ENCODE measurements at regions not wholly inside any gene's neighbourhood (a gene's known extent, or its start where the extent isn't known, plus 50 kb on each side); places are given as distances from the start of the nearest gene placed in this dataset.
"Not testable (repeated sequence)": the region's sequence is repeated elsewhere in the genome, so short reads cannot be mapped to it uniquely, and the experiment has no call there.

GRCh38 chr5:143646961-143647360, 165.0 kb upstream of the HMHB1 start:
- Mint-ChIP-seq H3K4me1 (no peaks in the 10 kb centered on the region), H3K9me3 (no peaks in the 10 kb centered on the region), H3K27me3 (no peaks in the 10 kb centered on the region), H3K27ac (no peak overlapping the region), H3K4me3 (no peak overlapping the region), H3K36me3 (no peaks in the 10 kb centered on the region)
- ATAC-seq = no peak

DNA sequence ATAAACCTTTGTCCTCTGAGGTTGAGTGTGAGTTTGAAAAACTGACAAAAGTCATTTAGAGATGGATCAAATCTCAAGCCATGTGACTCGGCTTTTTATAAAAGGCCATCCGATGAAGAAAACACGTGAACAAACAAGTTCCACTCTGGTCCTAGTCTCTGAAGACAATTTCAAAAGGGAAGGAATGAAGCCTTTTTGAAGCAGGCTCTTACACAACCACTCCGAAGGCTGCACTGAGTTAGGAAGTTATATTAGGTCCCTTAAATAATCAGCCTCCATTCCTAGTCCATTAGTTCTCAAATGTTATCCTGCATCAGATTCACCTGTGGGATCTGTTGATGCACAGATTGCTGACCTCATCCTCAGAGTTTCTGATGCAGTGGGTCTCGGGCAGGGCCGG, 166.6 kb upstream of the HMHB1 start:
- no peak for ATAC-seq
- no peaks in the 10 kb centered on the region for H3K4me1 Mint-ChIP-seq
- H3K36me3 Mint-ChIP-seq = no peaks in the 10 kb centered on the region

GRCh38 chr5:143644727-143645126, 167.2 kb upstream of the HMHB1 start:
- no peaks in the 10 kb centered on the region for H3K9me3 Mint-ChIP-seq
- no peaks in the 10 kb centered on the region for H3K27me3 Mint-ChIP-seq
- no peak overlapping the region for H3K4me3 Mint-ChIP-seq
- no peak for ATAC-seq
- H3K27ac Mint-ChIP-seq = no peak overlapping the region
- H3K36me3 Mint-ChIP-seq = no peaks in the 10 kb centered on the region
- H3K4me1 Mint-ChIP-seq = no peaks in the 10 kb centered on the region

More for the DNA sequence above, 166.6 kb upstream of the HMHB1 start:
- Mint-ChIP-seq H3K27ac (no peak overlapping the region), H3K9me3 (no peaks in the 10 kb centered on the region), H3K27me3 (no peaks in the 10 kb centered on the region), H3K4me3 (no peak overlapping the region)

GRCh38 chr5:143642791-143643190, 169.2 kb upstream of the HMHB1 start:
- H3K4me3 Mint-ChIP-seq = no peak overlapping the region

DNA sequence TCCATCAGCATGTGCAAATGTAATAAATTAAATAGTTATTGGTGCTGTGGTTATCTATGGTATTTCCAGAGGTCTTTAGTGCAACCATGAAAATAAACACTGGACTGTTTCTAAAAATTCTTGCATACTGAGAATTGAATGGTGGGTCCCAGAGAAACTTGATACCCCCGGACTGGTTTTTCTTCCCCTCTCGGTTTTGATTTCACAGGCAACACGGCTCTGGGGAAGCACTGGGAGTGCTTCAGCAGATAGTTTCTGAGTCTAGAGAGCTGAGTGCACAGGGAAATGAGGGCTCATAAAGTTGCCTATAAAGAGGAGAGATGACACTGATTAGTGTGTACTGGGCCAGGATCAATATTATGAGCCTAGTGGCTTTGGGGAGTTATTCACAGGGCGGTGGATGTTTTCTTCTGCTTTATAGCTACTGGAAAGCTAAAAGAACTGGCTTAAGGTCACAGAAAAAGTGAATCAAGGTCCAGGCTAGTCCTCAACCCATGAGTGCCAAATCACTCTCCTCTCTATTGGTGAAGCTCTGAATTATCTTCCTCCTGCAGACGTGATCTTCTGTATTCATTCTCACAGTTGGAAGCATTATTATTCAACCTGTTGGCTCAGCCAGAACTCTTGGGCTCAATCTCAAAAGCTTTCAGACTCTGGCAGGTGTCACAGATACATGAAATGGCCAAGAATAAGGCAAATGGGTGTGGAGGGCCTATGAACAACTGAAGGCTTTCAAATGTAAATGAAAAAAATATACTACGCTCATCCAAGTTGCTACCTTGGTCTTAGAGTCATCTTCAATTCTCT, 170.2 kb upstream of the HMHB1 start:
- Mint-ChIP-seq H3K4me3 (no peak overlapping the region), H3K27me3 (no peaks in the 10 kb centered on the region), H3K4me1 (no peaks in the 10 kb centered on the region), H3K36me3 (no peaks in the 10 kb centered on the region), H3K27ac (no peak overlapping the region), H3K9me3 (no peaks in the 10 kb centered on the region)
- no peak for ATAC-seq

More at GRCh38 chr5:143642791-143643190, 169.2 kb upstream of the HMHB1 start:
- Mint-ChIP-seq H3K27me3 (no peaks in the 10 kb centered on the region), H3K36me3 (no peaks in the 10 kb centered on the region), H3K4me1 (no peaks in the 10 kb centered on the region), H3K27ac (no peak overlapping the region), H3K9me3 (no peaks in the 10 kb centered on the region)
- no peak for ATAC-seq

- Mint-ChIP-seq H3K36me3 (no peaks in the 10 kb centered on the region), H3K27ac (no peak overlapping the region), H3K4me3 (no peak overlapping the region), H3K4me1 (no peaks in the 10 kb centered on the region), H3K9me3 (no peaks in the 10 kb centered on the region), H3K27me3 (no peaks in the 10 kb centered on the region)
- ATAC-seq = no peak
Measured at GRCh38 chr5:143638654-143639053, 173.3 kb upstream of the HMHB1 start.

GRCh38 chr5:143636931-143637528, 174.9 kb upstream of the HMHB1 start:
- no peaks in the 10 kb centered on the region for H3K36me3 Mint-ChIP-seq
- H3K4me1 Mint-ChIP-seq = no peaks in the 10 kb centered on the region
- no peak overlapping the region for H3K27ac Mint-ChIP-seq
- no peak overlapping the region for H3K4me3 Mint-ChIP-seq
- no peaks in the 10 kb centered on the region for H3K9me3 Mint-ChIP-seq
- ATAC-seq = no peak
- H3K27me3 Mint-ChIP-seq = no peaks in the 10 kb centered on the region

GRCh38 chr5:143635888-143636287, 176.1 kb upstream of the HMHB1 start:
- H3K9me3 Mint-ChIP-seq = no peaks in the 10 kb centered on the region
- H3K4me3 Mint-ChIP-seq = no peak overlapping the region
- no peak for ATAC-seq
- H3K4me1 Mint-ChIP-seq = no peaks in the 10 kb centered on the region
- H3K36me3 Mint-ChIP-seq = no peaks in the 10 kb centered on the region
- no peak overlapping the region for H3K27ac Mint-ChIP-seq
- no peaks in the 10 kb centered on the region for H3K27me3 Mint-ChIP-seq

DNA sequence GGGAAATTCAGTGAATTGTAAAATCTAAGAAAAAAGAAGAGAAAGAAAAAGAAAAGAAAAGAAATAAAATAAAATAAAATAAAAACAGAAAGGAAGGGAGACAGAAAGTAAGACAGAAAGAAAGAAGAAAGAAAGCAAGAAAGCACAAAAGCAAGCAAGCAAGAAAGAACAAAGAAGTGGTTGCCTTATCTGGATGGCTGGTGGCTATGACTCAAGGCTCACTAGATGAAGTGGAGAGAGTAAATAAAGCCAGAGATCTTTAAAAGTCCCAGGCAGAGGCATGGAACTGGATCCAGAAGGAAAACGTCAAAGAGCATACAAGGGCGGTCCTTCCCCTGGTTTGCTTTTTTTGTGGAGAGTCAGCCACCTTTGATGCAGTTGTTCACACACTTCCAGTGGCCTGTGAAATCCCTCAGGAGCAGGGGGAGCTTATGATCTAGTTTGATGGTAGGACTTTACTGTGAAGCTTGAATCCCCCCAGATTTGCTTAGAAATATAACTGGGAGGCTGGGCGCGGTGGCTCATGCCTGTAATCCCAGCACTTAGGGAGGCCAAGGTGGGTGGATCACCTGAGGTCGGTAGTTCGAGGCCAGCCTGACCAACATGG, 176.7 kb upstream of the HMHB1 start:
- H3K36me3 Mint-ChIP-seq = no peaks in the 10 kb centered on the region

GRCh38 chr5:143634689-143635088, 177.3 kb upstream of the HMHB1 start:
- Mint-ChIP-seq H3K4me3 (no peak overlapping the region), H3K27ac (no peak overlapping the region), H3K4me1 (no peaks in the 10 kb centered on the region), H3K9me3 (no peaks in the 10 kb centered on the region), H3K27me3 (no peaks in the 10 kb centered on the region), H3K36me3 (no peaks in the 10 kb centered on the region)
- ATAC-seq = no peak

More for the DNA sequence above, 176.7 kb upstream of the HMHB1 start:
- Mint-ChIP-seq H3K27me3 (no peaks in the 10 kb centered on the region), H3K9me3 (no peaks in the 10 kb centered on the region), H3K4me1 (no peaks in the 10 kb centered on the region), H3K4me3 (no peak overlapping the region), H3K27ac (no peak overlapping the region)
- no peak for ATAC-seq

GRCh38 chr5:143629871-143630659, 181.9 kb upstream of the HMHB1 start:
- no peak for ATAC-seq

GRCh38 chr5:143625048-143625447, 186.9 kb upstream of the HMHB1 start:
- H3K27me3 Mint-ChIP-seq, H3K36me3 Mint-ChIP-seq, ATAC-seq, H3K4me3 Mint-ChIP-seq, H3K27ac Mint-ChIP-seq, H3K4me1 Mint-ChIP-seq, H3K9me3 Mint-ChIP-seq: not testable (repeated sequence)

More at GRCh38 chr5:143629871-143630659, 181.9 kb upstream of the HMHB1 start:
- Mint-ChIP-seq H3K4me1 (no peaks in the 10 kb centered on the region), H3K4me3 (no peak overlapping the region), H3K27ac (no peak overlapping the region), H3K27me3 (no peaks in the 10 kb centered on the region), H3K9me3 (peaks cover 4% of the 10 kb centered on the region), H3K36me3 (no peaks in the 10 kb centered on the region)

- H3K27me3 Mint-ChIP-seq = no peaks in the 10 kb centered on the region
- no peak overlapping the region for H3K4me3 Mint-ChIP-seq
- H3K27ac Mint-ChIP-seq = no peak overlapping the region
- no peak for ATAC-seq
- H3K4me1 Mint-ChIP-seq = no peaks in the 10 kb centered on the region
- peaks cover 4% of the 10 kb centered on the region for H3K9me3 Mint-ChIP-seq
- H3K36me3 Mint-ChIP-seq = no peaks in the 10 kb centered on the region
Measured at GRCh38 chr5:143624465-143624864, 187.5 kb upstream of the HMHB1 start.

DNA sequence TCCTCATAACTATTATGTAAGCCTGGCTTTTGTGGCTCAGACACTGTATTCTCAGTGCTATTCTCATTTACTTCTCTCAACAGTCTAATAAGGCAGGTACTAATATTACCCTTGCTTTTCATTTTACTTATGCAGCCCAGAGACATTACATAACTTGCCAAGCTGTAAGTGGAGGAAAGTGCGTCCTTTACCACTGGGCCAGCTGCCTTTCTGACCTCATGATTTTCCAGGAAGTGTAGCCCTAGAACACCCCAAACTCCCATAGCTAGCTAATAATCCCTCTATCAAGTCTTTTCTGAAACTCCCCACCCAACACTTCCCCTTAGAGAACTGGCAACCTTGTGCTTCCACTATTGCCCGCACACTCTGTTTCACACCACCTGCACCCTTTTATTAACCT, 192.9 kb upstream of the HMHB1 start:
- Mint-ChIP-seq H3K4me1 (no peaks in the 10 kb centered on the region), H3K27me3 (no peaks in the 10 kb centered on the region), H3K4me3 (no peak overlapping the region), H3K9me3 (no peaks in the 10 kb centered on the region), H3K27ac (no peak overlapping the region), H3K36me3 (no peaks in the 10 kb centered on the region)
- no peak for ATAC-seq

DNA sequence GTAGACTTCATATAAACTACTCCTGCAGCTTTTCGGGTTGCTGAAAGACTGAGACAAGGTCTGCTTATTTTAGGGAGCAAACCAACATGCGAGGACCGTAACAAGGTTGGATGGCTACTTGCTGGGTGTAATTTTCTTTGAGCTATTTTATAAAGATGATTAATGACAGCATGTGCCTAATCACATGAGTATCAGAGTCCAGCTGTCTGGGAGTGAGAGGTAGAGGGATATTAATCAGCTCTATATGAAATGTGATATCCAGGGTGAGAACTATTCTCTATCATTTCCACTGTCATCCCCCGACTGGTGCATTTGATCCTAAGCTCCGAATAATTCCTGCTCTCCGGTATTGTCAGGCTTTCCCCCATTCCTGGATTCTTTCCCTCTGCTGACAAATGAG, 193.8 kb upstream of the HMHB1 start:
- Mint-ChIP-seq H3K27me3 (no peaks in the 10 kb centered on the region), H3K4me1 (no peaks in the 10 kb centered on the region), H3K4me3 (no peak overlapping the region), H3K27ac (no peak overlapping the region), H3K9me3 (no peaks in the 10 kb centered on the region), H3K36me3 (no peaks in the 10 kb centered on the region)
- no peak for ATAC-seq

Data from stimulated activated memory B cell treated with anti-CD40 and anti-IgM and Interleukin-4, amounts not matched to agents 10 μg/mL and 1 μg/mL and 100 μg/mL, for 72 hours (primary cell).